ENCODE measurements at regions not wholly inside any gene's neighbourhood (a gene's known extent, or its start where the extent isn't known, plus 50 kb on each side); places are given as distances from the start of the nearest gene placed in this dataset.

DNA sequence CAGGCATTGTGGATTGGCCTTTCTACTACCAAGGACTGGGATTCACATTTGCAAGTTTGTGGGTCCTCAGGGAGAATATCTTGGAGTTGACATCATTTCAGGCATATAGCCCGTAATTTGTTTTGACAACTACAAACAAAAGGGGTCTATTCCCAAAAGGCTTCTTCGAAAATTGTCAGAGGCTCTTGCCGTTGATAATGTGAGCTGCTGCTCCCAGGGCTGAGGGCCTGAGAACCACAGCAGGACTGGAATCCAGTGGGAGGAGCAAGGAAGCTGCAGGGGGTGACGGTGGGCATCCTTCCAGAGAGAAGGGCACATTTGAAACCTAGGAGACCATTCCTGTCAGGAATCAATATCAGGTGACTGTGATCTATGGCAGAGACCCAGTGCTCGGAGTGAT lies 761.6 kb upstream of the RBFOX1 start:
- TF ChIP-seq ZFP30 (CRISPR knock-in tag; IDR thresholded peaks at IDR 0.05) (no peak), ZFP3 (CRISPR knock-in tag; IDR thresholded peaks at IDR 0.05) (no peak), ISL1 (CRISPR knock-in tag; IDR thresholded peaks at IDR 0.05) (no peak)
- TF ChIP-seq, protein P1, sequence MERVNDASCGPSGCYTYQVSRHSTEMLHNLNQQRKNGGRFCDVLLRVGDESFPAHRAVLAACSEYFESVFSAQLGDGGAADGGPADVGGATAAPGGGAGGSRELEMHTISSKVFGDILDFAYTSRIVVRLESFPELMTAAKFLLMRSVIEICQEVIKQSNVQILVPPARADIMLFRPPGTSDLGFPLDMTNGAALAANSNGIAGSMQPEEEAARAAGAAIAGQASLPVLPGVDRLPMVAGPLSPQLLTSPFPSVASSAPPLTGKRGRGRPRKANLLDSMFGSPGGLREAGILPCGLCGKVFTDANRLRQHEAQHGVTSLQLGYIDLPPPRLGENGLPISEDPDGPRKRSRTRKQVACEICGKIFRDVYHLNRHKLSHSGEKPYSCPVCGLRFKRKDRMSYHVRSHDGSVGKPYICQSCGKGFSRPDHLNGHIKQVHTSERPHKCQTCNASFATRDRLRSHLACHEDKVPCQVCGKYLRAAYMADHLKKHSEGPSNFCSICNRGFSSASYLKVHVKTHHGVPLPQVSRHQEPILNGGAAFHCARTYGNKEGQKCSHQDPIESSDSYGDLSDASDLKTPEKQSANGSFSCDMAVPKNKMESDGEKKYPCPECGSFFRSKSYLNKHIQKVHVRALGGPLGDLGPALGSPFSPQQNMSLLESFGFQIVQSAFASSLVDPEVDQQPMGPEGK (CRISPR knock-in tag; IDR thresholded peaks at IDR 0.05; ENCODE audit: borderline replicate concordance), result no peak

Measured in SK-N-SH treated with all-trans-retinoic acid at 6 μM for 48 hours (cell line).